RWPE2 (cell line): ENCODE measurements at regions not wholly inside any gene's neighbourhood (a gene's known extent, or its start where the extent isn't known, plus 50 kb on each side); places are given as distances from the start of the nearest gene placed in this dataset.

Experiments used
- ATAC-seq: fragments of 200-7000 bp; cut with Tn5 transposase; 3 replicates; pipeline ENCODE4 v1.9.1; 2021; ENCODE audit warnings: low read depth
- DNase-seq: peaks from one replicate; pipeline ENCODE4 v3.0.0-alpha.2; 2020; ENCODE audit warnings: low spot score
- H3K27ac ChIP-seq: fragments of 450-650 bp; 2 replicates; pipeline ENCODE4 v1.5.1; 2017; ENCODE audit warnings: mild to moderate bottlenecking; ENCODE audit not compliant: poor library complexity, severe bottlenecking
- H3K27me3 ChIP-seq: fragments of 250-450 bp; sonication (Bioruptor Pico); 2 replicates; pipeline ENCODE4 v1.5.1; 2021; ENCODE audit warnings: mild to moderate bottlenecking, moderate library complexity; ENCODE audit not compliant: insufficient read depth, poor library complexity, severe bottlenecking
- H3K36me3 ChIP-seq: fragments of 250-450 bp; sonication (Bioruptor Pico); 2 replicates; pipeline ENCODE4 v1.5.1; 2020; ENCODE audit warnings: low read depth, mild to moderate bottlenecking, moderate library complexity
- H3K4me1 ChIP-seq: fragments of 250-450 bp; sonication (Bioruptor Pico); 2 replicates; pipeline ENCODE4 v1.5.1; 2021; ENCODE audit warnings: mild to moderate bottlenecking, moderate library complexity; ENCODE audit not compliant: insufficient read depth, poor library complexity, severe bottlenecking
- H3K4me3 ChIP-seq: fragments of 250-450 bp; sonication (Bioruptor Pico); 2 replicates; pipeline ENCODE4 v1.5.1; 2021; ENCODE audit warnings: mild to moderate bottlenecking, moderate library complexity; ENCODE audit not compliant: severe bottlenecking
- H3K9me3 ChIP-seq: fragments of 250-450 bp; sonication (Bioruptor Pico); 2 replicates; pipeline ENCODE4 v1.5.1; 2021; ENCODE audit warnings: mild to moderate bottlenecking, moderate library complexity; ENCODE audit not compliant: severe bottlenecking
- TF ChIP-seq, protein P1 (sequence below): fragments of 450-650 bp; IDR thresholded peaks from one replicate; pipeline ENCODE4 v1.5.1; 2017; ENCODE audit warnings: mild to moderate bottlenecking, moderate library complexity; ENCODE audit not compliant: poor library complexity, severe bottlenecking

DNA sequence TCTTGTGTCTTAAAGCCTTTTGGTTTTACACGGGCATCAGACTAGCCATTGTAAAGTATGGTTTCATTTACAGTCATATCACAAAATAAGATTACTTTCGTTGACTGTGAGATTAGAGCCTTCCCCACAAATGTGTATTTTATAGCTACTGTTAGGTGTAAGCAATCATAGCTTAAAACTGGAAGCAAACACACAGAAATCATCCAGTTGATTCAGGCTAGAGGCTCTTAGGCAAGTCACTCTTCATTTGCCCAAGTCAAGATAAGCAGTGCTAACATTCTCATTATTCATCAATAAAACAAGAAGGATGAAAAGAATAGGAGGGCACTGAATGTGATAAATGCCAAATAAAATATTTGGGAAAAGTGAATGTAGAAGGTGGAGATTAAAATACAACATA, 448.7 kb upstream of the FAM241A start:
- Histone ChIP-seq H3K27ac (no peak overlapping the region), H3K4me3 (no peak overlapping the region), H3K4me1 (no peaks in the 10 kb centered on the region), H3K27me3 (no peaks in the 10 kb centered on the region), H3K9me3 (no peaks in the 10 kb centered on the region), H3K36me3 (no peaks in the 10 kb centered on the region)
- no peak for DNase-seq
- TF ChIP-seq, protein P1, sequence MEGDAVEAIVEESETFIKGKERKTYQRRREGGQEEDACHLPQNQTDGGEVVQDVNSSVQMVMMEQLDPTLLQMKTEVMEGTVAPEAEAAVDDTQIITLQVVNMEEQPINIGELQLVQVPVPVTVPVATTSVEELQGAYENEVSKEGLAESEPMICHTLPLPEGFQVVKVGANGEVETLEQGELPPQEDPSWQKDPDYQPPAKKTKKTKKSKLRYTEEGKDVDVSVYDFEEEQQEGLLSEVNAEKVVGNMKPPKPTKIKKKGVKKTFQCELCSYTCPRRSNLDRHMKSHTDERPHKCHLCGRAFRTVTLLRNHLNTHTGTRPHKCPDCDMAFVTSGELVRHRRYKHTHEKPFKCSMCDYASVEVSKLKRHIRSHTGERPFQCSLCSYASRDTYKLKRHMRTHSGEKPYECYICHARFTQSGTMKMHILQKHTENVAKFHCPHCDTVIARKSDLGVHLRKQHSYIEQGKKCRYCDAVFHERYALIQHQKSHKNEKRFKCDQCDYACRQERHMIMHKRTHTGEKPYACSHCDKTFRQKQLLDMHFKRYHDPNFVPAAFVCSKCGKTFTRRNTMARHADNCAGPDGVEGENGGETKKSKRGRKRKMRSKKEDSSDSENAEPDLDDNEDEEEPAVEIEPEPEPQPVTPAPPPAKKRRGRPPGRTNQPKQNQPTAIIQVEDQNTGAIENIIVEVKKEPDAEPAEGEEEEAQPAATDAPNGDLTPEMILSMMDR = no peak
- no peak for ATAC-seq

DNA sequence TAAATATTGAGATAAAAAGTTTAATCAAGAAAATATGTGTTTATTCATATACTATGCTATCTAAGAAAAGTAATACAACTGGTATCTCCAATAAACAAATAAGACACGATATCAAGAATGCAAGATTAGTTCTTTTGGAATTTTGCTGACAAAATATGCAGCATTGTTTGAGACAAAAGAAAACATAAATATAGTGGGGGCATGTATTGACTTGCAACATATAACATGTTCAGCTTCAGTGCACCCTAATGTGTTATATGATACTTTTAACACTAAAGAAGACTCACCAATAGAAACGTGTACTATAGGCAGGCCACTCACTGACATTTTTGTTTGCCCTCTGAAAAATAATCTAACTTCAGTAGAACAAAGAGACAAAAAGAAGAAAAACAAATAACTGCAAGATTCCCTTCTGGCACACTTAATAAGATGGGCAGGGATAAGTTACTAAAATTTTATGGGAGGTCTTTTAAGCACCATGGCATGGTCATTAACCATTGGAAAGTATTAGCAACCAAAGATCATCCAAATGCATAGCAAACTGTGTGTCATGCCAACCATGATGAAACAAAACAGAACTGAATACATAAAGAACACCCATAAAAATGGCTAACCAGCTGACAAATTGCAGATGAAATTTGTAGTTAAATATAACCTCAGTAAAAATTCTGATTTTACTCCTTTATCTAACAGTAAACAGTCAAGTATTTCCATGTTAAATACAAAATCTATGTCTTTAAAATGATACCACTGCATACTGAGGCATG, 447.9 kb upstream of the FAM241A start:
- peak; percentile 25; the same call in 1 of the 3 replicates for ATAC-seq
- H3K27ac ChIP-seq = no peak overlapping the region

DNA sequence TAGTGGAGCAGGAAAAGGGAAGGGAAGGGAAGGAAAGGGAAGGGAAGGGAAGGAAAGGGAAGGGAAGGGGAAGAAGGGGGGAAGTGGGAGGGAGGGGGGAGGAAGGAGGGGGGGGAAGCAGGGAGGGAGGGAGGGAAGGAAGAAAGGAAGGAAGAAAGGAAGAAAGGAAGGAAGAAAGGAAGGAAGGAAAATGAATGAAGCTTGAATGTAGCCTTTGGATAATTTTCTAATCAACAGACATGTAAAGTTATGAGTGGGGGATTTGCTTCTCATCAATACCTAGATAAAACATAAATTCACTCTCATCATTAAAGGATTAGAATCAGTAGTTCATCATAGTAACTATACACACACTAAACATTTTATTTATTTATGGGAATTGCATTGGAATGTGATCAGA, 446.9 kb upstream of the FAM241A start:
- no peak overlapping the region for H3K27ac ChIP-seq
- TF ChIP-seq, protein P1 = no peak
- no peak for DNase-seq
- H3K4me1 ChIP-seq = no peaks in the 10 kb centered on the region
- ATAC-seq = no peak
- no peaks in the 10 kb centered on the region for H3K27me3 ChIP-seq
- H3K4me3 ChIP-seq = no peak overlapping the region
- no peaks in the 10 kb centered on the region for H3K36me3 ChIP-seq
- H3K9me3 ChIP-seq = no peaks in the 10 kb centered on the region

More for the DNA sequence above, 447.9 kb upstream of the FAM241A start:
- no peak overlapping the region for H3K4me3 ChIP-seq
- no peak for DNase-seq
- no peaks in the 10 kb centered on the region for H3K36me3 ChIP-seq
- no peaks in the 10 kb centered on the region for H3K4me1 ChIP-seq
- no peaks in the 10 kb centered on the region for H3K9me3 ChIP-seq
- no peaks in the 10 kb centered on the region for H3K27me3 ChIP-seq
- TF ChIP-seq, protein P1 = no peak

DNA sequence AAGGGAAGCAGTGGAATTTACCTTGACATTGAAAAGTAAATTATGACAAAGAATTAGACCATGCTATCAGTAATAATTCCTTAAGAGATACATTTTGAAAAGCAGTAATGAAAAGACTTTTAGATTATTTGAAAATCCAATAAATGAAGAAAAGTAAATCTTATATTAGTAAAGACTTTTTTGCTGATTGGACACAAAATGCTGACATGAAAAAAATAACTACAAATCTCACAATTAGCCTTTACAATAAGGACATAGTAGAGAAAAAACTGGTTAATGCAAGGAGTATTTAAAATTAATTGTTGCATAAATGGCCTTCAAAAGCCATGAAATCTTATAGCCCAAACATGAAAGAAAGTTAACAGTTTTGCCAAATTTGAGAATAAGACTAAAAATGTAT, 446.1 kb upstream of the FAM241A start:
- Histone ChIP-seq H3K4me1 (no peaks in the 10 kb centered on the region), H3K27ac (no peak overlapping the region), H3K4me3 (no peak overlapping the region), H3K27me3 (no peaks in the 10 kb centered on the region), H3K9me3 (no peaks in the 10 kb centered on the region), H3K36me3 (no peaks in the 10 kb centered on the region)
- TF ChIP-seq, protein P1 = no peak
- DNase-seq = no peak
- no peak for ATAC-seq

DNA sequence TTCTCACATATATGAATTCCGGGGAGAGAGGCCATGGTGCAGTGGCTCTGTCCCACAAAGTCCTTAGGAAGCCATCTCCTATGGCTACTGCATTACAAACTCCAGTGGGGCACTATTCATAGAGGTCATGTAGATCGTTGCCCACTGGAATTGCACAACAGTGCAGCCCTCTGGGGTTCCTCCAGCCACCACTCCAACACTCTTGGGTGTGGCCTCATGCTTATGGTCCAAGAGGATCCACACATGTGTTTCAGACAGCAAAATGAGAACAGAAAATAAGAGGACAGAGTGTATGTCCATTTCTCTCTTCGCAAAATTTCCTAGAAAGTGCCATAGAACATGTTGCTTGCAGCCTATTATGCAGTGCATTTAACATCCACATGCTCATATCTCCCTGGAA, 444.2 kb upstream of the FAM241A start:
- ATAC-seq (no peak), DNase-seq (no peak)
- no peak overlapping the region for H3K27ac ChIP-seq
- H3K4me3 ChIP-seq = no peak overlapping the region
- H3K27me3 ChIP-seq = no peaks in the 10 kb centered on the region
- H3K4me1 ChIP-seq = no peaks in the 10 kb centered on the region
- TF ChIP-seq, protein P1 = no peak
- no peaks in the 10 kb centered on the region for H3K9me3 ChIP-seq
- no peaks in the 10 kb centered on the region for H3K36me3 ChIP-seq
